SK-N-MC (cell line): ENCODE measurements at regions not wholly inside any gene's neighbourhood (a gene's known extent, or its start where the extent isn't known, plus 50 kb on each side); places are given as distances from the start of the nearest gene placed in this dataset.

Experiments
- EZH2 ChIP-seq: fragments of 200-600 bp; sonication (generic); IDR thresholded peaks from one replicate; pipeline ENCODE4 v1.6.1; 2017; ENCODE audit warnings: antibody characterized with exemption
- POLR2AphosphoS5 ChIP-seq: IDR thresholded peaks from 2 replicates; pipeline ENCODE4 v1.6.1; 2012; ENCODE audit warnings: mild to moderate bottlenecking, low read depth, low read length, borderline replicate concordance

DNA sequence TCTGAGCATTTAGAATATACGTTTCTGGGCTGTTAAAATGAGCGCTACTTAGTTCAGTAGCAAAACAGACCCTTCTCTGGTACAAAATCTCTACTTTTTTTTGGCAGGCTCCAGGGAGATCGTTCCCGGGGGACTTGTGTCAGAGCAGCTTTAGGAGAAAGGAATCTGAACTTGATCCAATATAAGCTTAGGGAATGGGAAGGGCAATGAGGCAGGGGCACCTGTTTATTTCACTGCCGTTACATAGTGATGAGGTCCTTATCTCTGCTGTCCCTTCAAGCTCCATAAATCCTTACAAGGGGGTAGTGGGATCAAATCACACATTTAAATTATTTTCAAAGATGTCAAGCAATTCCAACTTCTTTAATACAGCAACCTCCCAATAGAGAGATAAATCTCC lies 128.7 kb upstream of the BNIP2 start:
- TF ChIP-seq POLR2AphosphoS5 (no peak), EZH2 (no peak)
